ENCODE measurements at regions not wholly inside any gene's neighbourhood (a gene's known extent, or its start where the extent isn't known, plus 50 kb on each side); places are given as distances from the start of the nearest gene placed in this dataset.

GRCh38 chr16:13426736-13427135, 493.2 kb upstream of the ERCC4 start:
- H3K27ac ChIP-seq: no peak overlapping the region
- no peak overlapping the region for H3K4me3 ChIP-seq
- no peak for DNase-seq (ENCODE audit: low spot score in 2 of 2)
- no peaks in the 10 kb centered on the region for H3K4me1 ChIP-seq
- no peak for TF ChIP-seq CTCF (IDR thresholded peaks at IDR 0.05)
- no peaks in the 10 kb centered on the region for H3K27me3 ChIP-seq
- intact Hi-C loops (cut with DNase I): no loop called here
- no peaks in the 10 kb centered on the region for H3K9me3 ChIP-seq
- no peaks in the 10 kb centered on the region for H3K36me3 ChIP-seq

DNA sequence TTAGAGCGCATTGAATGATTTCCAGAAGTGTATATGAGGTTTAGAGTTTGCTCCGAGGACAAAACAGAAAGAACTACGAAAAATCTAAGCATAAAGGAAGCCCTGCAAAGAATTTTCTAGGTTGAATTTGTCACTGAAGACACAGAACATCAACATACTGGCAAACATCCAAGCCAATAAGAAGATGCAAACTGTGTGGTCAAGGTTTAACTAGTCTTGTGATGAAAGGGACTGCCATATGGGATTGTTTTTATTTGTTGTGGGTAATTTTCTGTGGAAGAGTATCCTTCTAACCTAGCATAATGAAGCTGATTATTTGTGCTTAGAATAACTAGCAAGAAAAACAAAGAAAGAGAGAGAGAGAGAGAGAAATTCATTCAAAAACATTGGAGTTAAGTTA, 492.0 kb upstream of the ERCC4 start:
- H3K36me3 ChIP-seq: no peaks in the 10 kb centered on the region
- no peaks in the 10 kb centered on the region for H3K4me1 ChIP-seq
- no peaks in the 10 kb centered on the region for H3K27me3 ChIP-seq
- H3K9me3 ChIP-seq: no peaks in the 10 kb centered on the region
- DNase-seq (ENCODE audit: low spot score in 2 of 2): no peak
- intact Hi-C loops (cut with DNase I): no loop called here
- no peak overlapping the region for H3K4me3 ChIP-seq
- TF ChIP-seq CTCF (IDR thresholded peaks at IDR 0.05): no peak
- no peak overlapping the region for H3K27ac ChIP-seq

DNA sequence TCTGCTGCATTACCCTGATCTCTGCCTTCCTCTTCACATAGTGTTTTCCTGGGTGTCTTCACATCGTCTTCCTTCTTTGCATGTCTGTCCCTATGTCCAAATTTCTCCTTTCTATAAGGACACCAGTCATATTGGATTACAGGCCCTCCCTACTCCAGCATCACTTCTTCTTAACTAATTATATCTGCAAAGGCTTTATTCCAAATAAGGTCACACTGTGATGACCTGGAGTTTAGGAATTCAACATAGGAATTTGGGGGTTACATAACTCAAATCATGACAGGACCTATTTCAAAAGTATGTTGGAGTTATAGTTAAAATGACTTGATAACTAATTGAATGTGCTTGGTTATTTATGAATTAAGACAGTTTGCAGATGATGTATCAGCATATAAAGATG, 490.5 kb upstream of the ERCC4 start:
- Histone ChIP-seq H3K36me3 (no peaks in the 10 kb centered on the region), H3K4me3 (no peak overlapping the region), H3K27me3 (no peaks in the 10 kb centered on the region), H3K4me1 (no peaks in the 10 kb centered on the region), H3K9me3 (no peaks in the 10 kb centered on the region), H3K27ac (no peak overlapping the region)
- DNase-seq (ENCODE audit: low spot score in 2 of 2): no peak
- no peak for TF ChIP-seq CTCF (IDR thresholded peaks at IDR 0.05)
- intact Hi-C loops (cut with DNase I): no loop called here

DNA sequence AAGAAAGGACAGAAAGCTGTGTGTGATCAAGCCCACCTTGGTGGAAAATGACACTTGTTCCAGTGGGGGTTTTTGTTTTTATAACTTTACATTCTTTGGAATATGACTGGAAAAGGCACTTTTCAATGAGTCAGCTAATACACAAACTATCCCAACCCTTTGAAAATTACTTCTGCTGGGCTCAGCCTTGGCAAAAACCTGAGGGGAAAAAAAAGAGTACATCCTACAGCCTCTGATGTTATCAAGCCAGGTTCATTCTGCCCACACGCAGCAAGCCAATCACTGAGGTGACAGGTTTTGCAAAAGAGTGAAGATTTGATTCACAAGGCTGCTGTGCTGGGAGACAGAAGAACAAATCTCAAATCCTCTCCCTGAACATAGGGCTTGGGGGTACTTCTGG, 484.5 kb upstream of the ERCC4 start:
- intact Hi-C loops (cut with DNase I): no loop called here
- Histone ChIP-seq H3K27me3 (no peaks in the 10 kb centered on the region), H3K36me3 (no peaks in the 10 kb centered on the region), H3K9me3 (no peaks in the 10 kb centered on the region), H3K27ac (no peak overlapping the region), H3K4me1 (no peaks in the 10 kb centered on the region), H3K4me3 (no peak overlapping the region)
- no peak for TF ChIP-seq CTCF (IDR thresholded peaks at IDR 0.05)
- no peak for DNase-seq (ENCODE audit: low spot score in 2 of 2)

DNA sequence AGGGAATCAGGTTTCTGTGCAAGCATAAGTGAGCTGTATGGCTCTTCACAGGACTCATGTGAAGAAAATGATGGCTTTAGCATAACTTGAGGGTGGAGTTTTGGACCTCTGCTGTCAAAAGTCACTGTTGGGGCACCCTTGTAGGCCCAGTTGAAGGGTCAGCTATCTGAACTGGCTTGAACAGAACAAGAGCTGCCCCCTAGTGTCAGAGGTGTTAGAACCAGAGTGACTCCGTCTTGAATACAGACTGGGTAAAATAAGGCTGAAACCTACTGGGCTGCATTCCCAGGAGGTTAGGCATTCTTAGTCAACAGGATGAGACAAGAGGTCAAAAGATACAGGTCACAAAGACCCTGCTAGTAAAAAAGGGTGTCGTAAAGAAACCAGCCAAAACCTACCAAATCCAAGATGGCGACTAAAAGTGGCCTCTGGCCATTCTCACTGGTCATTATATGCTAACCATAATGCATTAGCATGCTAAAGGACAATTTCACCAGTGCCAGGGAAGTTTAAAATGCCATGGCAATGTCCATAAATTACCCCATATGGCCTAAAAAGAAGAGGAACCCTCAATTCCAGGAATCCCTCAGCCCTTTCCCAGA, 484.0 kb upstream of the ERCC4 start:
- H3K27ac ChIP-seq: no peak overlapping the region
- H3K36me3 ChIP-seq: no peaks in the 10 kb centered on the region
- no peaks in the 10 kb centered on the region for H3K9me3 ChIP-seq
- H3K27me3 ChIP-seq: no peaks in the 10 kb centered on the region
- no peaks in the 10 kb centered on the region for H3K4me1 ChIP-seq
- no peak overlapping the region for H3K4me3 ChIP-seq
- intact Hi-C loops (cut with DNase I): no loop called here
- TF ChIP-seq CTCF (IDR thresholded peaks at IDR 0.05): no peak
- DNase-seq (ENCODE audit: low spot score in 2 of 2): no peak

Measured in ascending aorta (tissue), 2 donors.